Pancreas (tissue), 10 donors: ENCODE measurements at regions not wholly inside any gene's neighbourhood (a gene's known extent, or its start where the extent isn't known, plus 50 kb on each side); places are given as distances from the start of the nearest gene placed in this dataset.

Source experiments
- ATAC-seq, 4 donors: fragments of 200-7000 bp; cut with Tn5 transposase; one replicate each; pipeline versions ENCODE4 v1.8.0 to v1.9.1; 2020; ENCODE audit warnings: mild to moderate bottlenecking in 4 of 4, moderate library complexity in 4 of 4
- DNase-seq, 6 donors: peaks; one replicate each; pipeline ENCODE4 v3.0.0-alpha.2; 2020
- FAIRE-seq: peaks from 2 replicates; lab custom pipeline; 2012; peaks lifted over from hg19 to GRCh38; lab: Jason Lieb, UNC
- H3K27ac ChIP-seq, 4 donors: fragments of 200-600 bp; sonication (generic); 1 replicate in 3 of 4; 2 replicates in 1 of 4; pipeline versions ENCODE4 v1.5.0 to v1.8.0; 2020
- H3K27me3 ChIP-seq, 4 donors: fragments of 200-600 bp; one replicate each; pipeline ENCODE4 v1.8.0; 2021
- H3K36me3 ChIP-seq, 3 donors: fragments of 200-600 bp; sonication (generic) in 1 of 3; one replicate each; pipeline versions ENCODE4 v1.5.0 to v1.8.0; 2020 to 2021
- H3K4me1 ChIP-seq, 3 donors: fragments of 200-600 bp; one replicate each; pipeline ENCODE4 v1.8.0; 2021
- H3K4me3 ChIP-seq, 4 donors: fragments of 200-600 bp; sonication (generic) in 2 of 4; one replicate each; pipeline versions ENCODE4 v1.5.0 to v1.8.0; 2020 to 2021
- H3K9me3 ChIP-seq, 4 donors: fragments of 200-600 bp; one replicate each; pipeline ENCODE4 v1.8.0; 2021
- WGBS, 2 donors: extraction: QIAGEN DNeasy Blood & Tissue Kit; methylation state at CpG; one replicate each; pipeline ENCODE4 v1.1.7; 2013; 5-methylcytosine and 5-hydroxymethylcytosine counted together
- intact Hi-C, 3 donors: fragments of 100-400 bp; cut with DNase I; formaldehyde crosslinking; loops; one replicate each; pipeline versions ENCODE4 v1.11.1 to v1.14.2; 2022
- TF ChIP-seq, protein P1 (sequence below), 4 donors: fragments of 200-600 bp; sonication (generic) in 3 of 4; IDR thresholded peaks; one replicate each; pipeline versions ENCODE4 v1.5.0 to v1.8.0; 2021; ENCODE audit warnings: antibody characterized with exemption in 4 of 4
- donor health status: healthy with polysubstance abuse.
- donor health status: DM: no; HTN: no; CAD: no; lungs with moderate emphysema.
- donor health status: DM: no; HTN: no; CAD: no.
- donor health status: control.
- donor health status: control.
- donor health status: Bipolar disorder and iron deficiency.
- donor health status: DM: yes; HTN: yes; CAD: no.
- donor health status: DM: no; HTN: no; CAD: no.
- donor health status: DM: no; HTN: no; CAD: no.
- donor health status: DM: yes; HTN: yes; CAD: no.

DNA sequence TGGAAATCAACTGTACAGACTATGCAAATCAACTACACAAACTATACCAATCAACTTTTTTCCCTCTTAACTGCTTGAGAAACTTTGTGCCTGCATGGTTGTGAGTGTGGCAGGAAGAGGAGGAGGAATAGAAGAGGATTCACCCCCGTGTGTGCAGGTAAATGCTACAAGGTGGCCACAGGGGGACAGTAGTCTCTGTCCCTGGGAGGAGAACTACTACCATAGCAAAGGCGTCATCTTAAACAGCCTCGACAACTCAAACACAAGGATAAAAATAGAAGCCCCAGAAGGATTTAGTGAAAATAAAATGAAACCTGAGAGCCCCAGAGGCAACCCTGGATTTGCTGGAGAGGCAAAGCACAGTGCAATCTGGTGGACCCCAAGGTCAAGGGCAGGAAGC is 199.5 kb upstream of the DYNLRB2 start:
- no peak for FAIRE-seq

DNA sequence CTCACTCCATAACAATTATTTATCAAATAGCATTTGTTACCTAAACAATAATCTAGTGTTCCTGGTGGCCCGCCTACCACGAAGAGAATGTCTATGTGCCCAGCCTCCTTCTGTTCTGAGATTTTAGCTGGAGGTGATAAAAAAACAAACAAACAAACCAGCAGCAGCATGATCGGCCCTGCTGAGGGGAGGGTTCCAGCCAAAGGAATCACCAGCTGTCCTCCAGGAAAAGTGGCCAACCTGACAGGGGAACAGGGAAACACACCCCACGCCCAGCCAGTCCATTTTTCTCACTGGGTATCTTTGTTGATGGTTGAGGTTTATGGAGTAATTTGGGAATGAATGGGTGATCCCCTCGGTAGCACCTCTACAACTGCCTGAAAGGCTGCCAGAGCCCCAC is 203.0 kb upstream of the DYNLRB2 start:
- intact Hi-C loops = no loop called here
- DNase-seq (no peak), FAIRE-seq (no peak), ATAC-seq (no peak)
- WGBS, 2 donors = 35 to 50% methylated on average over 5 of the region's 5 CpGs
- Histone ChIP-seq H3K4me1 (no peaks in the 10 kb centered on the region), H3K36me3 (no peaks in the 10 kb centered on the region), H3K27me3 (no peaks in the 10 kb centered on the region), H3K9me3 (no peaks in the 10 kb centered on the region), H3K4me3 (no peak overlapping the region), H3K27ac (no peak overlapping the region)
- TF ChIP-seq, protein P1, sequence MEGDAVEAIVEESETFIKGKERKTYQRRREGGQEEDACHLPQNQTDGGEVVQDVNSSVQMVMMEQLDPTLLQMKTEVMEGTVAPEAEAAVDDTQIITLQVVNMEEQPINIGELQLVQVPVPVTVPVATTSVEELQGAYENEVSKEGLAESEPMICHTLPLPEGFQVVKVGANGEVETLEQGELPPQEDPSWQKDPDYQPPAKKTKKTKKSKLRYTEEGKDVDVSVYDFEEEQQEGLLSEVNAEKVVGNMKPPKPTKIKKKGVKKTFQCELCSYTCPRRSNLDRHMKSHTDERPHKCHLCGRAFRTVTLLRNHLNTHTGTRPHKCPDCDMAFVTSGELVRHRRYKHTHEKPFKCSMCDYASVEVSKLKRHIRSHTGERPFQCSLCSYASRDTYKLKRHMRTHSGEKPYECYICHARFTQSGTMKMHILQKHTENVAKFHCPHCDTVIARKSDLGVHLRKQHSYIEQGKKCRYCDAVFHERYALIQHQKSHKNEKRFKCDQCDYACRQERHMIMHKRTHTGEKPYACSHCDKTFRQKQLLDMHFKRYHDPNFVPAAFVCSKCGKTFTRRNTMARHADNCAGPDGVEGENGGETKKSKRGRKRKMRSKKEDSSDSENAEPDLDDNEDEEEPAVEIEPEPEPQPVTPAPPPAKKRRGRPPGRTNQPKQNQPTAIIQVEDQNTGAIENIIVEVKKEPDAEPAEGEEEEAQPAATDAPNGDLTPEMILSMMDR (IDR thresholded peaks at IDR 0.05) = no peak

More for the DNA sequence above, 199.5 kb upstream of the DYNLRB2 start:
- WGBS, 2 donors = 41 to 42% methylated on average over 3 of the region's 3 CpGs
- DNase-seq (no peak), ATAC-seq (no peak)
- intact Hi-C loops = no loop called here
- TF ChIP-seq, protein P1 (IDR thresholded peaks at IDR 0.05) = no peak
- no peaks in the 10 kb centered on the region for H3K27me3 ChIP-seq
- no peak overlapping the region for H3K4me3 ChIP-seq
- no peaks in the 10 kb centered on the region for H3K9me3 ChIP-seq
- H3K36me3 ChIP-seq = no peaks in the 10 kb centered on the region
- H3K4me1 ChIP-seq = no peaks in the 10 kb centered on the region
- no peak overlapping the region for H3K27ac ChIP-seq

DNA sequence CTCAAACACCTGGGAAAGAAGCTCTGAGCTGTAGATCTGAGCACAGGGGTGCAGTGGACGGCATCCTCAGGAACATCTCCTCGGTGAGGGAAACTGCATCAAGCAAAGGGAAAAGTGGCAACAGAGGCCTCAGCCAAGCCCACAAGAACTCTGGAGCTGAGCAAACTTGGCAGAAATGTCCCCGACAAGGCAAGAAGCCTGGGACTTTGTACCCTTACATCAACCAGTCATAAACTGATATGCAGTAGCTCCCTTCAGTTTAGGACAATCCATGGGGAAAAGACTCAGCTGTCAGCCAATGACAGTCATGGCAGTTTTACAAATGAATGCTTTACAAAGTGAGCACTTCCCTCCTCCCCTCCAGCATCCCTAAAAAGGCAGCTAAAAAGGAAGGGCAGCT is 210.0 kb upstream of the DYNLRB2 start:
- Histone ChIP-seq H3K27ac (no peak overlapping the region), H3K9me3 (no peaks in the 10 kb centered on the region), H3K4me3 (no peak overlapping the region), H3K27me3 (no peaks in the 10 kb centered on the region), H3K4me1 (no peaks in the 10 kb centered on the region), H3K36me3 (no peaks in the 10 kb centered on the region)
- intact Hi-C loops = no loop called here
- FAIRE-seq (no peak), DNase-seq (no peak), ATAC-seq (no peak)
- TF ChIP-seq, protein P1 (IDR thresholded peaks at IDR 0.05) = no peak
- WGBS, 2 donors = 70 to 79% methylated on average over 3 of the region's 3 CpGs

DNA sequence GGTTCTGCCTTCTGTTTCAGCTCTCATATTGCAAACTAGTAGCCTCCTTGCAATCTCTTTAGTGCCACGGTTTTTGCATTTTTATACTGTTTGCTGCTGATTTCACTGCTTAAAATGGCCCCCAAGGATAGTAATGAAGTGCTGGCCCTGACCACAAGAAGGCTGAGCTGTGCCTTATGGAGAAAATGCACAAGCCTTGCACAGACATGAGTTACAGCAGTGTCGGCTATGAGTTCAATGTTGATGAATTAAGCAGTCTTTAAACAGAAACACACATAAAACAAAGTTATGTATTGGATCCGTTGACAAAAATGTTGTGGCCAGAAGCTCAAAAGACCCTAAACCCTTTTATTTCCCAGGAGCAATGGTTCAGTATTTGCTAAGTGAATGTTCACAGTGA is 210.6 kb upstream of the DYNLRB2 start:
- DNase-seq = no peak
- intact Hi-C loops = no loop called here
- no peak overlapping the region for H3K27ac ChIP-seq
- H3K4me1 ChIP-seq = no peaks in the 10 kb centered on the region
- TF ChIP-seq, protein P1 (IDR thresholded peaks at IDR 0.05) = no peak
- WGBS, 2 donors = 71 to 86% methylated on average over 3 of the region's 3 CpGs
- no peak overlapping the region for H3K4me3 ChIP-seq
- H3K27me3 ChIP-seq = no peaks in the 10 kb centered on the region
- no peak for FAIRE-seq
- H3K36me3 ChIP-seq = no peaks in the 10 kb centered on the region
- no peaks in the 10 kb centered on the region for H3K9me3 ChIP-seq
- ATAC-seq = no peak

DNA sequence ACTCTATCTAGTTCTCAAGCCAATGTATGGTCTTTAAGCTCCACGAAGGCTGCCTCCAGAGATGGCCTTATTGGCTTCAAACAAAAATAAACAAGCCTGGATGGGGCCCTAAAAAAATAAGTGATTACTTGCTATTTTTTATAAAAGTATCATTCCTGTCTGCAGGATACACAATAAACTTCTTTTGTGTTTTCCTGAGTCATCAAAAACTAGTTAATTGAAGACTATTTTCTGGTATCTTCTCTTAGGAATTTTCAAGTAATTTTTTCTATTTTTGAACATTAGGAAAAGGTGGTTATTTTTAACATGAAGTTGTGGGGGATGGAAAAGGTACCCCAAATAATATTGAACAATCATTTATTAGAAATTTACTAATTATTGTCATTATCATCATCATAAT is 213.1 kb upstream of the DYNLRB2 start:
- no peak for ATAC-seq
- Histone ChIP-seq H3K36me3 (no peaks in the 10 kb centered on the region), H3K27ac (no peak overlapping the region), H3K4me1 (no peaks in the 10 kb centered on the region), H3K9me3 (no peaks in the 10 kb centered on the region), H3K4me3 (no peak overlapping the region), H3K27me3 (no peaks in the 10 kb centered on the region)
- no peak for FAIRE-seq
- DNase-seq = no peak
- intact Hi-C loops = no loop called here
- TF ChIP-seq, protein P1 (IDR thresholded peaks at IDR 0.05) = no peak
- 46 to 53% methylated on average over 1 of the region's 1 CpG for WGBS, 2 donors
